Activated CD4-positive, alpha-beta T cell treated with anti-CD3 and anti-CD28 coated beads for 48 hours (primary cell): ENCODE measurements at regions not wholly inside any gene's neighbourhood (a gene's known extent, or its start where the extent isn't known, plus 50 kb on each side); places are given as distances from the start of the nearest gene placed in this dataset.
"Not testable (repeated sequence)": the region's sequence is repeated elsewhere in the genome, so short reads cannot be mapped to it uniquely, and the experiment has no call there.

ENCODE experiments used
- DNase-seq: peaks from one replicate; pipeline ENCODE4 v3.0.0-alpha.2; 2020

GRCh38 chr12:67852701-67853100 lies 136.5 kb upstream of the IFNG-AS1 start:
- DNase-seq = no peak

- no peak for DNase-seq
Observed at GRCh38 chr12:67853204-67853603, 136.0 kb upstream of the IFNG-AS1 start.

GRCh38 chr12:67854351-67854750 lies 134.9 kb upstream of the IFNG-AS1 start:
- DNase-seq = no peak

GRCh38 chr12:67855103-67855502 lies 134.1 kb upstream of the IFNG-AS1 start:
- DNase-seq = no peak

- DNase-seq = no peak
Observed at GRCh38 chr12:67871231-67871630, 118.0 kb upstream of the IFNG-AS1 start.

GRCh38 chr12:67873355-67873754 lies 115.9 kb upstream of the IFNG-AS1 start:
- no peak for DNase-seq

GRCh38 chr12:67876305-67876915 lies 112.8 kb upstream of the IFNG-AS1 start:
- DNase-seq = no peak

- DNase-seq = no peak
Observed at GRCh38 chr12:67877727-67878126, 111.5 kb upstream of the IFNG-AS1 start.

- DNase-seq = no peak
Observed at GRCh38 chr12:67879937-67880336, 109.3 kb upstream of the IFNG-AS1 start.

GRCh38 chr12:67881565-67881964 lies 107.7 kb upstream of the IFNG-AS1 start:
- no peak for DNase-seq

- no peak for DNase-seq
Observed at GRCh38 chr12:67884596-67884995, 104.7 kb upstream of the IFNG-AS1 start.

GRCh38 chr12:67885375-67886169 lies 103.7 kb upstream of the IFNG-AS1 start:
- DNase-seq = no peak

GRCh38 chr12:67887065-67887464 lies 102.2 kb upstream of the IFNG-AS1 start:
- DNase-seq = no peak

GRCh38 chr12:67889931-67890330 lies 99.3 kb upstream of the IFNG-AS1 start:
- DNase-seq = no peak

GRCh38 chr12:67890726-67891258 lies 98.5 kb upstream of the IFNG-AS1 start:
- DNase-seq = no peak

GRCh38 chr12:67891596-67891995 lies 97.7 kb upstream of the IFNG-AS1 start:
- DNase-seq = no peak

- DNase-seq = no peak
Observed at GRCh38 chr12:67892259-67893021, 96.8 kb upstream of the IFNG-AS1 start.

GRCh38 chr12:67893022-67893580 lies 96.1 kb upstream of the IFNG-AS1 start:
- DNase-seq = no peak

GRCh38 chr12:67900418-67900817 lies 88.8 kb upstream of the IFNG-AS1 start:
- DNase-seq = not testable (repeated sequence)

- no peak for DNase-seq
Observed at GRCh38 chr12:67909091-67909531, 80.1 kb upstream of the IFNG-AS1 start.

GRCh38 chr12:67909681-67910080 lies 79.6 kb upstream of the IFNG-AS1 start:
- DNase-seq = no peak

GRCh38 chr12:67910360-67911274 lies 78.6 kb upstream of the IFNG-AS1 start:
- DNase-seq = no peak
